SK-N-MC (cell line): ENCODE measurements at regions not wholly inside any gene's neighbourhood (a gene's known extent, or its start where the extent isn't known, plus 50 kb on each side); places are given as distances from the start of the nearest gene placed in this dataset.

Source experiments
- EZH2 ChIP-seq: fragments of 200-600 bp; sonication (generic); IDR thresholded peaks from one replicate; pipeline ENCODE4 v1.6.1; 2017; ENCODE audit warnings: antibody characterized with exemption
- POLR2AphosphoS5 ChIP-seq: IDR thresholded peaks from 2 replicates; pipeline ENCODE4 v1.6.1; 2012; ENCODE audit warnings: mild to moderate bottlenecking, low read depth, low read length, borderline replicate concordance

DNA sequence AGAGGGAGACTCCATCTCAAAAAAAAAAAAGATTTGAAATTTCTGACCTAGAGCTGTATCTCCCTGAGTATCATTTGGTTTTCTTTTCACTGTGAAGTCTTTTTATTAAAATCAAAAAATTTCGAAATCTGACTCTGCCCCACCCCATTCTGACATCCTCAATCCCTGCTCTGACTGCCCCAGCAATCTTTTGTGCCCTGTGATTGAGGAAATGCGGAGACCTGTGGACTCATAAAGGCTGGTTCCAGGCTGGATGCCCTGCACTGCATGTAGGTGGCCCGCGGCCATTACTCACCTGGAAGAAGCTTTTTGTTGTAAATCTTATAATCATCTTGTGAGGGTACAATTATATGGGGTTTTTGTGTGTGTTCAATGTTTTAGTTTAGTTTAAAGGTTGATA lies 147.3 kb upstream of the SEMA6D start:
- TF ChIP-seq POLR2AphosphoS5 (no peak), EZH2 (no peak)
